ENCODE measurements at regions not wholly inside any gene's neighbourhood (a gene's known extent, or its start where the extent isn't known, plus 50 kb on each side); places are given as distances from the start of the nearest gene placed in this dataset.

DNA sequence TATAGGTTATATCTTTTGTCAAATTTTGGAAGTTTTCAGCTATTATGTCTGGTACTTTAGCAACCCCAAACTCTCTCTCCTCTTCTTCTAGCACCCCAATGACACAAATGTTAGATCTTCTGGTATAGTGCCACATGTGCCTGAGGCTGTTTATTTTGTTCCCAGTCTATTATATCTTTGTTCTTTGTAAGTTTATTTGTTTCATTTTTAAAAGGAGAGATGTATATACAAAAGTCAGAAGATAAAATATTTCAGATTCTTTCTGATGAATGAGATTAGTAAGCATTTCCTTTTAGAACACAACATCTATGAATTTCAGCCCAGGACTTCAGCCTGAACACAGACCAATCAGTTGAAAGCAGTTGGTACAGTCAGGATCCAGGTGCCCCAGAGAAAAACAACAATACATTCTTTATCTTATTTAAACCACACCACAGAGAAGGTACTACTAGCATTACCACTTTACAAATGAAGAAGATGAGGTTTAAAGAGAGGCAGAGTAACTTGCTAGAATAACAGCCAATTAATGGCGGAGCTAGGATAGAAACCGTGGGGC lies 114.1 kb upstream of the BTG1 start:
- Histone ChIP-seq H2AFZ (ENCODE audit: low read length, unreplicated experiment) (no peak overlapping the region), H3K4me1 (ENCODE audit: control insufficient read depth, insufficient read depth, low read length, unreplicated experiment) (peaks cover 10% of the 10 kb centered on the region)

GRCh38 chr12:92259291-92259690 lies 113.6 kb upstream of the BTG1 start:
- Histone ChIP-seq H3K27me3 (ENCODE audit: insufficient read depth, low read length) (no peaks in the 10 kb centered on the region), H3K4me1 (ENCODE audit: control insufficient read depth, insufficient read depth, low read length, unreplicated experiment) (peaks cover 10% of the 10 kb centered on the region), H3K36me3 (ENCODE audit: insufficient read depth, low read length) (no peaks in the 10 kb centered on the region), H2AFZ (ENCODE audit: low read length, unreplicated experiment) (no peak overlapping the region), H3K79me2 (ENCODE audit: control insufficient read depth, insufficient read depth, low read length, unreplicated experiment) (no peaks in the 10 kb centered on the region), H3K27ac (ENCODE audit: low read depth, low read length) (no peak overlapping the region), H3K4me3 (ENCODE audit: low read depth, low read length) (no peak overlapping the region)

More for the DNA sequence above, 114.1 kb upstream of the BTG1 start:
- H3K36me3 ChIP-seq (ENCODE audit: insufficient read depth, low read length) = no peaks in the 10 kb centered on the region
- H3K27me3 ChIP-seq (ENCODE audit: insufficient read depth, low read length) = no peaks in the 10 kb centered on the region
- H3K79me2 ChIP-seq (ENCODE audit: control insufficient read depth, insufficient read depth, low read length, unreplicated experiment) = no peaks in the 10 kb centered on the region
- no peak overlapping the region for H3K27ac ChIP-seq (ENCODE audit: low read depth, low read length)
- H3K4me3 ChIP-seq (ENCODE audit: low read depth, low read length) = no peak overlapping the region

GRCh38 chr12:92257261-92257660 lies 111.6 kb upstream of the BTG1 start:
- H3K4me3 ChIP-seq (ENCODE audit: low read depth, low read length) = no peak overlapping the region
- no peak overlapping the region for H3K27ac ChIP-seq (ENCODE audit: low read depth, low read length)
- H3K27me3 ChIP-seq (ENCODE audit: insufficient read depth, low read length) = no peaks in the 10 kb centered on the region
- H3K36me3 ChIP-seq (ENCODE audit: insufficient read depth, low read length) = no peaks in the 10 kb centered on the region
- H2AFZ ChIP-seq (ENCODE audit: low read length, unreplicated experiment) = no peak overlapping the region
- peaks cover 10% of the 10 kb centered on the region for H3K4me1 ChIP-seq (ENCODE audit: control insufficient read depth, insufficient read depth, low read length, unreplicated experiment)
- H3K79me2 ChIP-seq (ENCODE audit: control insufficient read depth, insufficient read depth, low read length, unreplicated experiment) = no peaks in the 10 kb centered on the region

DNA sequence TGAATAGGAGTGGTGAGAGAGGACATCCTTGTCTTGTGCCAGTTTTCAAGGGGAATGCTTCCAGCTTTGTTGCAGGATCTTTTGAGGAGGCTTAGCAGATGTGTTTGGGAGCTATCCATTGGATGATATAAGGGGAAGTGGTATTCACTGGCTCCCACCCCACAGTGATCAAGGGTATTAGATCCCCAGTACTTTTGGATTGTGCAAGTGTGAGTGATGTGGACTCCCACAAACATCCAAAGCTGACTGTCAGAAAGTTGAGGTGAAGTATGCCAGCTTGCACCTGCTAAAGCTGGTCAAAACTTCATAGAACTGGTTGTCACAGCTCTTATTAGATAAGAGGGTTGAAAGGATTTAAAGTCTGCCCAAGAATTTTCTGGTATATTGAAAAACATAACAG lies 110.1 kb upstream of the BTG1 start:
- Histone ChIP-seq H3K36me3 (ENCODE audit: insufficient read depth, low read length) (no peaks in the 10 kb centered on the region), H3K4me3 (ENCODE audit: low read depth, low read length) (no peak overlapping the region), H3K4me1 (ENCODE audit: control insufficient read depth, insufficient read depth, low read length, unreplicated experiment) (peaks cover 10% of the 10 kb centered on the region), H3K27me3 (ENCODE audit: insufficient read depth, low read length) (no peaks in the 10 kb centered on the region), H3K79me2 (ENCODE audit: control insufficient read depth, insufficient read depth, low read length, unreplicated experiment) (no peaks in the 10 kb centered on the region), H2AFZ (ENCODE audit: low read length, unreplicated experiment) (no peak overlapping the region), H3K27ac (ENCODE audit: low read depth, low read length) (no peak overlapping the region)

DNA sequence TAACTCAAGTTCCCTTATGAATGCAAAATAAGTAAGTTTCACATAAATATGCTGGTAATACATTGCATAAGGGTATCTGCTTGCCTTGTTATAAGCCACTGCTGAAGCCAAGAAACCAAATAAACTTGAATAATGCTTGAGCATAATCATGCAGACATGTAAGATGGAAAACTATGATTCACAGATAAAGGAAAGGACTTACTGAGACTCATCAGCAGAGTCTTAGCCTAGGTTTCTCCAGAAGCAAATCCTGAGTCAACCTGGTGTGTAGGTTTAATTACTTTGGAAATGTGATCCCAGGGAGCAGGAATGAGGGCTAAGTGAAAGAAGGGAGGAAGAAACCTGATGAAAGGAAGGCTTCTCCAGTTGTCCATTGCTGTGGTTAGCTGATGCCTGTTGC lies 107.7 kb upstream of the BTG1 start:
- H3K79me2 ChIP-seq (ENCODE audit: control insufficient read depth, insufficient read depth, low read length, unreplicated experiment) = no peaks in the 10 kb centered on the region
- no peak overlapping the region for H2AFZ ChIP-seq (ENCODE audit: low read length, unreplicated experiment)
- H3K4me3 ChIP-seq (ENCODE audit: low read depth, low read length) = no peak overlapping the region
- H3K27ac ChIP-seq (ENCODE audit: low read depth, low read length) = no peak overlapping the region
- H3K4me1 ChIP-seq (ENCODE audit: control insufficient read depth, insufficient read depth, low read length, unreplicated experiment) = no peaks in the 10 kb centered on the region
- no peaks in the 10 kb centered on the region for H3K36me3 ChIP-seq (ENCODE audit: insufficient read depth, low read length)
- H3K27me3 ChIP-seq (ENCODE audit: insufficient read depth, low read length) = no peaks in the 10 kb centered on the region

DNA sequence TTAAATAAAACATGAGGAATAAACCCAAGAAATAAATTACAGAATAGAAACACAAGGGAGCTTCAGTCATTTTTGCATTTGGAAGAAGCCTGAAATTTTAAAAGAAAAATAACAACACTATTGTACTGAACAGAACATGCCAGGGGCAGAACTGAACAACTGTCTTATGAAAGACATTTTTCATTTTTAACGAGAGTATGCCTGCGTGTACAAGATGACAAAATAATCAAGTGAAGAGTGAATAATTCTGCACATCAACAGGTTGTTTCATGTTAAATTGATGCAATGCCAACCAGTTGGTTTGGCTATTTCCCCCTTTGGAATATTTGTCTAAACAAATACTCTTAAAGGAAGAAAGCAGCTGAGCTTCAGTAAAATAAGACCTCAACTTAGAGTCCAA lies 103.3 kb upstream of the BTG1 start:
- H3K4me3 ChIP-seq (ENCODE audit: low read depth, low read length) = no peak overlapping the region
- H3K4me1 ChIP-seq (ENCODE audit: control insufficient read depth, insufficient read depth, low read length, unreplicated experiment) = no peaks in the 10 kb centered on the region
- no peaks in the 10 kb centered on the region for H3K79me2 ChIP-seq (ENCODE audit: control insufficient read depth, insufficient read depth, low read length, unreplicated experiment)
- H3K27me3 ChIP-seq (ENCODE audit: insufficient read depth, low read length) = no peaks in the 10 kb centered on the region
- no peak overlapping the region for H3K27ac ChIP-seq (ENCODE audit: low read depth, low read length)
- no peaks in the 10 kb centered on the region for H3K36me3 ChIP-seq (ENCODE audit: insufficient read depth, low read length)
- no peak overlapping the region for H2AFZ ChIP-seq (ENCODE audit: low read length, unreplicated experiment)

- Histone ChIP-seq H3K36me3 (ENCODE audit: insufficient read depth, low read length) (no peaks in the 10 kb centered on the region), H3K27ac (ENCODE audit: low read depth, low read length) (no peak overlapping the region), H3K4me3 (ENCODE audit: low read depth, low read length) (no peak overlapping the region), H3K4me1 (ENCODE audit: control insufficient read depth, insufficient read depth, low read length, unreplicated experiment) (no peaks in the 10 kb centered on the region), H3K27me3 (ENCODE audit: insufficient read depth, low read length) (no peaks in the 10 kb centered on the region), H3K79me2 (ENCODE audit: control insufficient read depth, insufficient read depth, low read length, unreplicated experiment) (no peaks in the 10 kb centered on the region), H2AFZ (ENCODE audit: low read length, unreplicated experiment) (peak overlapping the region; percentile 79)
These were observed 98.4 kb upstream of the BTG1 start for GRCh38 chr12:92244036-92244435.

GRCh38 chr12:92242907-92243306 lies 97.3 kb upstream of the BTG1 start:
- no peaks in the 10 kb centered on the region for H3K79me2 ChIP-seq (ENCODE audit: control insufficient read depth, insufficient read depth, low read length, unreplicated experiment)
- no peak overlapping the region for H2AFZ ChIP-seq (ENCODE audit: low read length, unreplicated experiment)
- no peaks in the 10 kb centered on the region for H3K27me3 ChIP-seq (ENCODE audit: insufficient read depth, low read length)
- no peaks in the 10 kb centered on the region for H3K36me3 ChIP-seq (ENCODE audit: insufficient read depth, low read length)
- H3K27ac ChIP-seq (ENCODE audit: low read depth, low read length) = no peak overlapping the region
- H3K4me3 ChIP-seq (ENCODE audit: low read depth, low read length) = no peak overlapping the region
- H3K4me1 ChIP-seq (ENCODE audit: control insufficient read depth, insufficient read depth, low read length, unreplicated experiment) = no peaks in the 10 kb centered on the region

GRCh38 chr12:92237762-92238523 lies 92.3 kb upstream of the BTG1 start:
- H2AFZ ChIP-seq (ENCODE audit: low read length, unreplicated experiment) = no peak overlapping the region
- no peak overlapping the region for H3K4me3 ChIP-seq (ENCODE audit: low read depth, low read length)
- H3K27me3 ChIP-seq (ENCODE audit: insufficient read depth, low read length) = no peaks in the 10 kb centered on the region

GRCh38 chr12:92237262-92237661 lies 91.6 kb upstream of the BTG1 start:
- Histone ChIP-seq H3K4me1 (ENCODE audit: control insufficient read depth, insufficient read depth, low read length, unreplicated experiment) (no peaks in the 10 kb centered on the region), H3K27me3 (ENCODE audit: insufficient read depth, low read length) (no peaks in the 10 kb centered on the region), H3K27ac (ENCODE audit: low read depth, low read length) (no peak overlapping the region), H2AFZ (ENCODE audit: low read length, unreplicated experiment) (no peak overlapping the region), H3K79me2 (ENCODE audit: control insufficient read depth, insufficient read depth, low read length, unreplicated experiment) (no peaks in the 10 kb centered on the region), H3K36me3 (ENCODE audit: insufficient read depth, low read length) (no peaks in the 10 kb centered on the region), H3K4me3 (ENCODE audit: low read depth, low read length) (no peak overlapping the region)

More at GRCh38 chr12:92237762-92238523, 92.3 kb upstream of the BTG1 start:
- Histone ChIP-seq H3K27ac (ENCODE audit: low read depth, low read length) (no peak overlapping the region), H3K36me3 (ENCODE audit: insufficient read depth, low read length) (no peaks in the 10 kb centered on the region), H3K79me2 (ENCODE audit: control insufficient read depth, insufficient read depth, low read length, unreplicated experiment) (no peaks in the 10 kb centered on the region), H3K4me1 (ENCODE audit: control insufficient read depth, insufficient read depth, low read length, unreplicated experiment) (no peaks in the 10 kb centered on the region)
